HL-60 (cell line): ENCODE measurements at regions not wholly inside any gene's neighbourhood (a gene's known extent, or its start where the extent isn't known, plus 50 kb on each side); places are given as distances from the start of the nearest gene placed in this dataset.

ENCODE experiments used
- CTCF ChIP-seq: IDR thresholded peaks from one replicate; pipeline ENCODE4 v1.5.1; 2011; ENCODE audit warnings: low read length, control low read depth, inconsistent platforms; ENCODE audit not compliant: insufficient read depth
- GABPA ChIP-seq: IDR thresholded peaks from 2 replicates; pipeline ENCODE4 v1.6.1; 2012; ENCODE audit warnings: low read depth
- POLR2AphosphoS5 ChIP-seq: IDR thresholded peaks from 2 replicates; pipeline ENCODE4 v1.6.1; 2012; ENCODE audit warnings: low read depth
- REST ChIP-seq: IDR thresholded peaks from 2 replicates; pipeline ENCODE4 v1.6.1; 2012; ENCODE audit warnings: low read depth; ENCODE audit not compliant: insufficient replicate concordance
- SPI1 ChIP-seq: IDR thresholded peaks from 2 replicates; pipeline ENCODE4 v1.6.1; 2012; ENCODE audit warnings: low read depth, mild to moderate bottlenecking, borderline replicate concordance

- no peak for TF ChIP-seq POLR2AphosphoS5
- TF ChIP-seq CTCF: no peak
- no peak for TF ChIP-seq REST
- no peak for TF ChIP-seq SPI1
- TF ChIP-seq GABPA: no peak
These were observed 417.7 kb upstream of the SLC14A2 start for GRCh38 chr18:45197526-45197970.
